ENCODE measurements at regions not wholly inside any gene's neighbourhood (a gene's known extent, or its start where the extent isn't known, plus 50 kb on each side); places are given as distances from the start of the nearest gene placed in this dataset.

DNA sequence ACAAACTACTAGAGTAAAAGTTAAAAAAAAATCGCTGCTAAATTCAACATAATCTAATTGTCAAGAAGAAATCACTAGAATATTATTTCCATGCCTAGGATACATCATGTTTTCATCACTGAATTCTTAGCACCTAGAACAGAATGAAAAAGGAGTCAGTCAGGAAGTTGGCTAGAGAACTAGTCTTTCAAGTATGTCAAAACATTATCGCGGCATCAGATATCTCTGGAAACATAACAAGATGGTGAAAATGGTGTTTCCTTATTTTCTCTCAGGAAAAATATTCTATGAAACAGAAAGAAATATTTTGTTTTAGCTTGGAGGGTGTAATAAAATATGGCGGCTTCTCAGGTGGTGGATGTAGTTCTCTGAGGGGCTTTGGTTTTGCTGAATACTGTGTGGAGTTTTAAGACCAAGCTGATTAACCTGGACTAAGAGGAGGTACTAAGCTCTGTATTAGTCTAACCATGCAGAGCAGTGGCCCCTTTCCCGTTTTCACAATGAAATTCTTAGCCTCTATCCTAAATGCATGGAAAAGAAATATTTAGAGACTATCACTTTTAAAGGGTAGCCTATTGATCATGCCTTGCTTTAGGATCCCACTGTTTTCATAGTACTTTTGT lies 205.6 kb downstream of the MDFIC start:
- H3K4me3 ChIP-seq (ENCODE audit: low read length) = no peak overlapping the region
- no peak overlapping the region for H3K9ac ChIP-seq (ENCODE audit: low read depth, low read length)
- H3K4me1 ChIP-seq (ENCODE audit: insufficient read depth, low read length) = peaks cover 5% of the 10 kb centered on the region; the same call in 1 of the 2 replicates
- H3K9me3 ChIP-seq (ENCODE audit: insufficient read depth, low read depth, low read length) = no peaks in the 10 kb centered on the region
- H3K27ac ChIP-seq (ENCODE audit: low read length) = no peak overlapping the region
- no peaks in the 10 kb centered on the region for H3K36me3 ChIP-seq (ENCODE audit: insufficient read depth, low read depth, low read length)
- no peaks in the 10 kb centered on the region for H3K27me3 ChIP-seq (ENCODE audit: insufficient read depth, low read length)

GRCh38 chr7:115125750-115126149 lies 203.9 kb downstream of the MDFIC start:
- H3K36me3 ChIP-seq (ENCODE audit: insufficient read depth, low read depth, low read length) = no peaks in the 10 kb centered on the region
- no peak overlapping the region for H3K4me3 ChIP-seq (ENCODE audit: low read length)
- H3K9ac ChIP-seq (ENCODE audit: low read depth, low read length) = no peak overlapping the region
- H3K27me3 ChIP-seq (ENCODE audit: insufficient read depth, low read length) = no peaks in the 10 kb centered on the region
- no peak overlapping the region for H3K27ac ChIP-seq (ENCODE audit: low read length)
- H3K4me1 ChIP-seq (ENCODE audit: insufficient read depth, low read length) = peaks cover 5% of the 10 kb centered on the region; the same call in 1 of the 2 replicates
- H3K9me3 ChIP-seq (ENCODE audit: insufficient read depth, low read depth, low read length) = no peaks in the 10 kb centered on the region

- Histone ChIP-seq H3K9ac (ENCODE audit: low read depth, low read length) (no peak overlapping the region), H3K27me3 (ENCODE audit: insufficient read depth, low read length) (no peaks in the 10 kb centered on the region), H3K9me3 (ENCODE audit: insufficient read depth, low read depth, low read length) (no peaks in the 10 kb centered on the region), H3K36me3 (ENCODE audit: insufficient read depth, low read depth, low read length) (no peaks in the 10 kb centered on the region), H3K4me1 (ENCODE audit: insufficient read depth, low read length) (peaks cover 5% of the 10 kb centered on the region; the same call in 1 of the 2 replicates), H3K4me3 (ENCODE audit: low read length) (no peak overlapping the region), H3K27ac (ENCODE audit: low read length) (no peak overlapping the region)
These were observed 203.4 kb downstream of the MDFIC start for GRCh38 chr7:115125312-115125711.

DNA sequence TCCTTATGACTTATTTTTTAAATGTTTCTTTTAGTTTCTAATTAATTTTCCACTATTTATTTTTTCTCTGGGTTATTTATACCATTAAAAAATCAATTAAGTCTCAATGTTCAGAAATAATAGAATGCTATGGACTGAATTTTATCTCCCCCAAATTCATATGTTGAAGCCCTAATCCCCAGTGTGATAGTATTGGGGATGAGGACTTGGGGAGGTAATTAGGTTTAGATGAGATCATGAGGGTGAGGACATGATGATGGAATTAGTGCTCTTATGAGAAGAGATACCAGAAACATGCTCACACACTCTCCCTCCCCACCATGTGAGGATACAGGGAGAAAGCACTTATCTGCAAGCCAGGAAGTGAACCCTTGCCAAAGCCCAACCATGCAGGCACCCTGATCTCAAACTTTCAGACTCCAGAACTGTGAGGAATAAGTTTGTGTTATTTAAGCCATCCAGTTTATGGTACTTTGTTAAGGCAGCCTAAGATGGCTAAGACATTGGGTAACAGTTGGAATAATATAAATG lies 202.6 kb downstream of the MDFIC start:
- H3K9ac ChIP-seq (ENCODE audit: low read depth, low read length) = no peak overlapping the region
- H3K4me1 ChIP-seq (ENCODE audit: insufficient read depth, low read length) = peaks cover 5% of the 10 kb centered on the region; the same call in 1 of the 2 replicates
- H3K36me3 ChIP-seq (ENCODE audit: insufficient read depth, low read depth, low read length) = no peaks in the 10 kb centered on the region
- H3K27ac ChIP-seq (ENCODE audit: low read length) = no peak overlapping the region
- no peaks in the 10 kb centered on the region for H3K27me3 ChIP-seq (ENCODE audit: insufficient read depth, low read length)
- H3K9me3 ChIP-seq (ENCODE audit: insufficient read depth, low read depth, low read length) = no peaks in the 10 kb centered on the region
- no peak overlapping the region for H3K4me3 ChIP-seq (ENCODE audit: low read length)

DNA sequence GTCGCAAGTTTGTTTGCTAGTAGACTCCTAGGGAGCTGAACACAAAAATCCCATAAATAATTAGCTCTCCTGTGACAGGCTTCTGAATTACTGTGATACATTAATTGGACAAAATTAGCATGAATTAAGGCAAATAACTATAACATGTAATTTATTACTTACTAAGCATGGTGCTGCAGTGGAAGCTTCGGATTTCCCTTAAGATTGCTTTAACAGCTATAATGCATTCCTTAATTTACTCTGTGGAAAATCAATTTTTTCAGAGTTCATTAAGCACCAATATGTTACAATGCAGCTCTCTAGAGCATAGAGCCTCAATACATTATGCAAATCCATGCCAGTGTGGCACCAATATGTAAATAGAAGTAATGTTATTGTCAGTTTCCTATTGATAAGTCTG lies 201.5 kb downstream of the MDFIC start:
- Histone ChIP-seq H3K4me1 (ENCODE audit: insufficient read depth, low read length) (peaks cover 5% of the 10 kb centered on the region; the same call in 1 of the 2 replicates), H3K27me3 (ENCODE audit: insufficient read depth, low read length) (no peaks in the 10 kb centered on the region), H3K27ac (ENCODE audit: low read length) (no peak overlapping the region), H3K36me3 (ENCODE audit: insufficient read depth, low read depth, low read length) (no peaks in the 10 kb centered on the region), H3K9ac (ENCODE audit: low read depth, low read length) (no peak overlapping the region), H3K9me3 (ENCODE audit: insufficient read depth, low read depth, low read length) (no peaks in the 10 kb centered on the region; the same call in 1 of the 2 replicates), H3K4me3 (ENCODE audit: low read length) (no peak overlapping the region)

DNA sequence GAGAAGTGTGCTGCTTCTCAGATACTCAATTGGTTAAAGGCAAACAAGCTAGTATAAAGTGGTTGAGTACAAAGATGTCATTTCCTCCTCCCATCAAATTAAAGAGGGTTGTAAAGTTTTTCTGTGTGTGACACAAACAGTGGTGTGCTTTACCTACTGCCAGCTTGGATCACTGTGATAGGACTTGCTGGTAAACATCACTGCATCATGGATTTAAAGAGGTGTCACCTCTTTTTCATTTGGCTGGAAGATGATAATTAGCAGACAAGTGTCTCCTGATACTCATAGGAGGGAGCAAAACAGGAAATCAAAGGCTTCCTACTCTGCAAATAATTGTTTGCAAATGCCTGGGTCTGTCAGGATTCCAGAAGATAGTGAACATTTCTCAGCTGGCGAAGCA lies 200.5 kb downstream of the MDFIC start:
- H3K9ac ChIP-seq (ENCODE audit: low read depth, low read length) = no peak overlapping the region
- H3K4me1 ChIP-seq (ENCODE audit: insufficient read depth, low read length) = peaks cover 5% of the 10 kb centered on the region; the same call in 1 of the 2 replicates
- H3K9me3 ChIP-seq (ENCODE audit: insufficient read depth, low read depth, low read length) = no peaks in the 10 kb centered on the region; the same call in 1 of the 2 replicates
- no peak overlapping the region for H3K27ac ChIP-seq (ENCODE audit: low read length)
- H3K4me3 ChIP-seq (ENCODE audit: low read length) = no peak overlapping the region
- H3K27me3 ChIP-seq (ENCODE audit: insufficient read depth, low read length) = no peaks in the 10 kb centered on the region
- H3K36me3 ChIP-seq (ENCODE audit: insufficient read depth, low read depth, low read length) = no peaks in the 10 kb centered on the region

DNA sequence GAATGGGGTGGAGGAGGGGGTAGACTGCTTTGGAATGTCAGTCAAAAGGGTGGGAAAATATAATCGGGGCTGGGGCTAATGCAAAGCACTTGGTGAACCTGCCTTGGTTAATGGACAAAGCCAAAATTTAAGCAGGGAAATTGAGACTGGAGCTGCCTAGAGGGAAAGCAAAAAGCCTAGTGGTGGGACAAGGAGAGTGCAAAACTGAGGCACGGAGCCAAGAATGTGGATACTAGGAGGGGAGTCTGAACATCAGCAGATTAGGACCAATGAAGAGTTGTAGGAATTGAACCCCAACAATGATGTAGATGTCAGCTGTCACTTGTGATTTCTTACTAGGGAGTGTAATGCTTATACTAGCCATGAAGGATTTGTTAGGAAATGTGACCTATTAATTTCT lies 195.9 kb downstream of the MDFIC start:
- H3K4me3 ChIP-seq (ENCODE audit: low read length) = no peak overlapping the region
- H3K4me1 ChIP-seq (ENCODE audit: insufficient read depth, low read length) = no peaks in the 10 kb centered on the region
- no peaks in the 10 kb centered on the region for H3K27me3 ChIP-seq (ENCODE audit: insufficient read depth, low read length)
- no peaks in the 10 kb centered on the region for H3K36me3 ChIP-seq (ENCODE audit: insufficient read depth, low read depth, low read length)
- no peaks in the 10 kb centered on the region; the same call in 1 of the 2 replicates for H3K9me3 ChIP-seq (ENCODE audit: insufficient read depth, low read depth, low read length)
- H3K9ac ChIP-seq (ENCODE audit: low read depth, low read length) = no peak overlapping the region
- H3K27ac ChIP-seq (ENCODE audit: low read length) = no peak overlapping the region

DNA sequence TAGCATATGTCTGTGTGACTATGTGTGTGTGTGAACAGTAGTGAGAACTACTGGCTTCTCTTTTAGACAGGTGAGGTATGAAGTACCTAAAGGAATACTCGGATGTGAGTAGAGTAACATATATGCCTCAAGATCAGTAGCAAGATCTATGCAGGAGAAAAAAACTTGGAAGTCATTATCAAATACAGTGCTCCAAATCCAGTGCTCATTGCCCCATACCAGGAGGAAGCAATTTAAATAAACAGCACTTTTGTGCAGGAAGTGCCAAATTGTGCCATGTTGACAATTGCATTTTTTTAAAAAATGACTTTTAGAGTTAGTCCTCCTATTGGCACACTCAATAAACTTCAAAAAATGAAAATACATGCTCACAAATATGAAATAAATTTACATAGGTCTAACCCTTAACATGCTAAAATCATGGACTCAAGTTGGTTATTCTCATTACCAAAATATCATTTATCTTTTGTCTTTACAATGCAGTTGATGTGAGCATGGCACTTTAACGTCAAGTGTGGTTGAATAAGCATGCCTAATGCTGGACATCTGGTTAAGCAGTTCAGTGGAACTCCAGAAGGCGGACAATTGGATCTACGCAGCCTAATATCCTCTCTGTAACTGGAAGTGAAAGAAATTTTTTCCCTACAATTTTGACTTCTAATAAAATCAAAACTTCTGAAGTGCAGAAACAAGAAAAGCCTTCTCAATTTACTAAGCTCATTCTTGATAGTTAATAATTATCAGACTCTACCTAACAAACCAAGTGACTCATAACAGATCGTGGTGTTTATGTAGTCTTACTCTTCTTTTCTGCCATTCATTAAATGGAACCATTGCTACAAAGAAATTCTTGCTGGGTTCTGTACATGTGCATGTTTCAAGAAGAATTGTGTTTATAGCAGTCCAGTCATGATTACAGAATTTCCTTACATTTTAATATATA lies 195.2 kb downstream of the MDFIC start:
- Histone ChIP-seq H3K36me3 (ENCODE audit: insufficient read depth, low read depth, low read length) (no peaks in the 10 kb centered on the region), H3K9ac (ENCODE audit: low read depth, low read length) (no peak overlapping the region)

GRCh38 chr7:115113776-115114175 lies 191.9 kb downstream of the MDFIC start:
- H3K9ac ChIP-seq (ENCODE audit: low read depth, low read length) = no peak overlapping the region
- H3K27me3 ChIP-seq (ENCODE audit: insufficient read depth, low read length) = no peaks in the 10 kb centered on the region
- no peaks in the 10 kb centered on the region for H3K4me1 ChIP-seq (ENCODE audit: insufficient read depth, low read length)
- no peaks in the 10 kb centered on the region; the same call in 1 of the 2 replicates for H3K9me3 ChIP-seq (ENCODE audit: insufficient read depth, low read depth, low read length)
- H3K4me3 ChIP-seq (ENCODE audit: low read length) = no peak overlapping the region
- no peaks in the 10 kb centered on the region for H3K36me3 ChIP-seq (ENCODE audit: insufficient read depth, low read depth, low read length)
- no peak overlapping the region for H3K27ac ChIP-seq (ENCODE audit: low read length)

More for the DNA sequence above, 195.2 kb downstream of the MDFIC start:
- no peaks in the 10 kb centered on the region for H3K27me3 ChIP-seq (ENCODE audit: insufficient read depth, low read length)
- no peak overlapping the region for H3K4me3 ChIP-seq (ENCODE audit: low read length)
- H3K9me3 ChIP-seq (ENCODE audit: insufficient read depth, low read depth, low read length) = no peaks in the 10 kb centered on the region; the same call in 1 of the 2 replicates
- H3K4me1 ChIP-seq (ENCODE audit: insufficient read depth, low read length) = no peaks in the 10 kb centered on the region
- H3K27ac ChIP-seq (ENCODE audit: low read length) = no peak overlapping the region

DNA sequence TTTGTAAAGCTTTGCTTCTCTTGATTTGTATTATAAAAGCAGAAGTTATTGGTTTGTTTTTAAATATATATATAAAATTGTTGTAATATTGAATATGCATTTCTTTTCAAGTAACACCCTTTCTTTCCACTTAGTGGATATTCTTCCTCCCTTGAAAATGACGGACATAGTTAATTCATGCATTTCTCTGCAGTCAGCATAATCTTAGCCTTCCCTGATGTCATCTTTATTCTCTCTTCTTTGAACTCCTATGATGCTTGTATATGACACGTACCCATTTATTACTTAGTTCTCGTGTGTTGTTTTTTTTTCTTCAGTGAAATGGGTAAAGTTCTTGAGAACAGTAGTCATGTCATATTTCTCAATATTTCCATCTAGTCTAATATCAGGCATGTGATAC lies 191.2 kb downstream of the MDFIC start:
- Histone ChIP-seq H3K27ac (ENCODE audit: low read length) (no peak overlapping the region), H3K4me1 (ENCODE audit: insufficient read depth, low read length) (no peaks in the 10 kb centered on the region), H3K27me3 (ENCODE audit: insufficient read depth, low read length) (no peaks in the 10 kb centered on the region), H3K9ac (ENCODE audit: low read depth, low read length) (no peak overlapping the region), H3K9me3 (ENCODE audit: insufficient read depth, low read depth, low read length) (no peaks in the 10 kb centered on the region), H3K4me3 (ENCODE audit: low read length) (no peak overlapping the region), H3K36me3 (ENCODE audit: insufficient read depth, low read depth, low read length) (no peaks in the 10 kb centered on the region)

DNA sequence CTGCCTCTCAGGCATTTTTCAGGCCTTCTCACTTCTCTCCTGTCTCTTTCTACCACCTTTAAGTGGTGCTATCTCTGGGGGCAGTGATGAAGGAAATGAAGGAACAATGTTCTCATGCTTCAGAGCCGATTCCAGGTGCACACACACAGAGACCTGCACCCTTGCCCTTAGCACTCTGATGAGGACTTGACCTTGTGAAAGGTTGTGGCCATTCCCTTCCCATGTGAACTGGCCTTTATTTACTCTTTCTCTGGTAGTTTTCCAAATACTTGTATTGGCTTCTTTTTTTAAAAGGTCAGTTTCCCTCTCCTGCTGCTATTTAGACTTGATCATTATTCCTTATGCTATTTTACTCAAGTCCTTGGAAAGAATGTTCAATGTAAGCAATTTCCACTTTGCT lies 188.6 kb downstream of the MDFIC start:
- H3K4me3 ChIP-seq (ENCODE audit: low read length) = no peak overlapping the region
- no peak overlapping the region for H3K9ac ChIP-seq (ENCODE audit: low read depth, low read length)
- H3K36me3 ChIP-seq (ENCODE audit: insufficient read depth, low read depth, low read length) = no peaks in the 10 kb centered on the region
- H3K27ac ChIP-seq (ENCODE audit: low read length) = no peak overlapping the region
- H3K9me3 ChIP-seq (ENCODE audit: insufficient read depth, low read depth, low read length) = no peaks in the 10 kb centered on the region
- no peaks in the 10 kb centered on the region for H3K4me1 ChIP-seq (ENCODE audit: insufficient read depth, low read length)
- H3K27me3 ChIP-seq (ENCODE audit: insufficient read depth, low read length) = no peaks in the 10 kb centered on the region
